ENCODE measurements at regions not wholly inside any gene's neighbourhood (a gene's known extent, or its start where the extent isn't known, plus 50 kb on each side); places are given as distances from the start of the nearest gene placed in this dataset.

DNA sequence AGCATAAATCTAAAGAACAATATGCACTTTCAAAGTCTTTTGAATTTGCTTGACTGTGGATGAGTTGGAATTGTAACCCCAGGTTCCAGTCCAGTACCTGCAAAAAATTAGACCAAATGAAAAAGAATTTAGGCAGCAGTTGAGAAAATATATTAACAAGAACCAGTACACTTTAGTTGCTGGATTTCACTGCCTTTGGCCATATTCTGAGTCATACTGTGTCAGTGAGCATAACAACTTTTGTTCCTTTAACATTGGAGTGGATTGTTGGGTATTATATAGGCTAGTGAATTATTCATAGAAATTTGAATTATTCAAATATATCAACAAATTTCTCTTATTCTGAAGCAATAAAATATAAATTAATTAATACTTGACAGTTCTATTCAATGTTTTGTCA, 101.5 kb upstream of the SMAD1 start:
- peaks cover 15% of the 10 kb centered on the region for H3K9me3 Mint-ChIP-seq
- H3K4me1 Mint-ChIP-seq = no peaks in the 10 kb centered on the region
- no peak overlapping the region for H3K27ac Mint-ChIP-seq
- no peak overlapping the region for H3K4me3 Mint-ChIP-seq
- peaks cover 8% of the 10 kb centered on the region for H3K27me3 Mint-ChIP-seq
- no peaks in the 10 kb centered on the region for H3K36me3 Mint-ChIP-seq
- no peak for ATAC-seq

DNA sequence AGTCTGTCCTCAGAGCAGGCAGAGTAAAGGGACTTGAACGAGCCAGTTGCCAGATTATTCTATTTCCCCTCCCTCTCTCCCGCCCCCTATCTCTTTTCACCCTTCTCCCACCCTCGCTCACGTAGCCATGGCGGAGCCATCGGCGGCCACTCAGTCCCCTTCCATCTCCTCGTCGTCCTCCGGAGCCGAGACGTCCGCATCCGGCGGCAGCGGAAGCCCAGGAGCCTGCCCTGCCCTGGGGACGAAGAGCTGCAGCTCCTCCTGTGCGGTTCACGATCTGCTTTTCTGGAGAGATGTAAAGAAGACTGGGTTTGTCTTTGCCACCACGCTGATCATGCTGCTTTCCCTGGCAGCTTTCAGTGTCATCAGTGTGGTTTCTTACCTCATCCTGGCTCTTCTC, 106.2 kb upstream of the SMAD1 start:
- no peaks in the 10 kb centered on the region for H3K36me3 Mint-ChIP-seq
- H3K4me1 Mint-ChIP-seq = no peaks in the 10 kb centered on the region
- peaks cover 6% of the 10 kb centered on the region for H3K9me3 Mint-ChIP-seq
- no peak overlapping the region for H3K4me3 Mint-ChIP-seq
- H3K27ac Mint-ChIP-seq = no peak overlapping the region
- no peak for ATAC-seq
- H3K27me3 Mint-ChIP-seq = no peaks in the 10 kb centered on the region

DNA sequence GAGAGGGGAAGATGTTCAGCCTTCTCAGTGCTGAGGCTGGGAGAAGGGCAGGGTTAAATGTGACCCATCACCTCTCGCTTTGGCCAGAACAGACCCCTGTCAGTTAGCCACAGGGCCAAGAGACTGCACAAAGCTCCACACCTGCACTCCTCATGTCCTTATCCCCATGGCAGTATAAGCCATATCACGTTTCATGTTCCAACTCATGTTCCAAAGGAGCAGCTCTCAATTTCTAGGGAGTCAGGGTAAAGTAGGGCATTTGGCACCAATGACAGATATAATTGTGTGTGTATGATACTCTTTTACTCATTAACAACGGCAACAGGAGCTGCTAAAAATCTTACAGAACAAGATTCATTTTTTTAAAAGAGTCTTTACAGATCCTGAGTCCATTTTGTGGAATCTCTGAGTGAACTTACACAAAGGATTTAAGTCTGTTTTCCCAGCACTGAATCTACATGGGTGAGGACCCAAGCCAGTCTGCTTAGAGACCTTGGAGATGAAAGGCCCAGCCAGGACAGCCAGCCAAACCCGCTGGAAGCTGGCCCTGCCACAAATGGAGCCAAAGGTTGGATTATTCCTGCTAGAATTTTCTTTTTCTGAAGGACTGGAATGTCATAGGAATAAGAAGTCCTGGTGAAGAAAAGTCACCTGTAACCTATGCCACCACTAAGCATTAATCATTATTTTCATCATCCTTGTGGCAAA, 129.1 kb upstream of the SMAD1 start:
- H3K36me3 Mint-ChIP-seq = no peaks in the 10 kb centered on the region
- no peak overlapping the region for H3K27ac Mint-ChIP-seq
- no peak overlapping the region for H3K4me3 Mint-ChIP-seq
- no peak for ATAC-seq
- peaks cover 16% of the 10 kb centered on the region for H3K27me3 Mint-ChIP-seq
- H3K9me3 Mint-ChIP-seq = no peaks in the 10 kb centered on the region
- no peaks in the 10 kb centered on the region for H3K4me1 Mint-ChIP-seq

DNA sequence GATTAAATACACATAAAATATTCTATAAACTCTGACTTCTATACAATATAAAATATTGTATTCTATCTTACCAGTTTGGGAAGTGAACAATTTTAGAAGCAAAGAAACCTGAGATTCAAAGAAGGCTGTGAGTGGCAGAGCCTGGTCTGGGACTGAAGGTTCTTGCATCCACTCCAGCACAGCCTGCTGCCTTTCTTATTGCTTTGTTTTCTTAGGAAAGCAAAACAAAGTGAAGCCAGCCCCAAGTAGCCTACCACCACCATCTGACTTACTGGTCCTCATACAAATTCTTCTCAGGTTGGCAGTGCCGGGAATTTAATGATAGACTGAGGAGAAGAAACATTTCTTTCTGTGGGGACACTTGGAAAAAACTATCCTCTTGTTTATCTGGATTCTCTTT, 129.7 kb upstream of the SMAD1 start:
- peaks cover 17% of the 10 kb centered on the region for H3K27me3 Mint-ChIP-seq
- H3K27ac Mint-ChIP-seq = no peak overlapping the region
- H3K9me3 Mint-ChIP-seq = no peaks in the 10 kb centered on the region
- no peaks in the 10 kb centered on the region for H3K4me1 Mint-ChIP-seq
- H3K4me3 Mint-ChIP-seq = no peak overlapping the region
- no peak for ATAC-seq
- no peaks in the 10 kb centered on the region for H3K36me3 Mint-ChIP-seq

DNA sequence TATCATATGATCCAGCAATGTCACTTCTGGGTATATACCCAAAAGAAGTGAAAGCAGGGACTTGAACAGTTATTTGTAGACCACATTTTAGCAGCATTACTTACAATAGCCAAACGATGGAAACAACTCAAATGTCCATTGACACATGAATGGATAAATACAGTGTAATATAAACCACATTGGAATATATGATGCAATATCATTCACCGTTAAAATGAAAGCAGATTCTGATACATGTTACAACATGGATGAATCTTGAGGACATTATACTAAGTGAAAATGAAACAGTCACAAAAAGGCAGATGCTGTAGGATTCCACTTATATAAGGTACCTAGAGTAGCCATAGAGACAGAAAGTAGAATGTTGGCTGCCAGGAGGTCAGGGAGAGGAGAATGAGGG, 130.5 kb upstream of the SMAD1 start:
- H3K27ac Mint-ChIP-seq = no peak overlapping the region
- no peak overlapping the region for H3K4me3 Mint-ChIP-seq
- peaks cover 23% of the 10 kb centered on the region for H3K27me3 Mint-ChIP-seq
- no peaks in the 10 kb centered on the region for H3K4me1 Mint-ChIP-seq
- no peaks in the 10 kb centered on the region for H3K36me3 Mint-ChIP-seq
- no peak for ATAC-seq
- no peaks in the 10 kb centered on the region for H3K9me3 Mint-ChIP-seq

DNA sequence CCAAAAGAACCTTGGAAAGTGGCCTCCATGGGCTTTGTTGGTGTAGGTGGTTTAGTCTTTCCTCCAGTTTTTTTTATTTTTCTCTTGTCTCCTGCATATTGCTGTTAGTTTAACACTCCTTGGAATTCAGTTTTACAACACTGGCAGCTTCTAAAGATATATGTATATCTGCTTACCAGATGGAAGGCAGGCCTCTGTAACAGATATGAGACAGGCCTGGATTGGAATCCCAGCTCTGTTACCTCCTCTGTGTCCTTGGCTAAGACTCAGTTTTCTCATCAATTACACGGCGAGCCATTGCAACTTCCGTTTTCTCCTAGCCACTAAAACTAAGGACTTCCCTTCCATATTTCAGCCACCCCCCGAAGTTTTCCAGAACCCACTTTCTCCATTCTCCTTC, 133.4 kb upstream of the SMAD1 start:
- ATAC-seq = no peak
- no peaks in the 10 kb centered on the region for H3K4me1 Mint-ChIP-seq
- no peak overlapping the region for H3K4me3 Mint-ChIP-seq
- no peak overlapping the region for H3K27ac Mint-ChIP-seq
- H3K9me3 Mint-ChIP-seq = no peaks in the 10 kb centered on the region
- peaks cover 23% of the 10 kb centered on the region for H3K27me3 Mint-ChIP-seq
- H3K36me3 Mint-ChIP-seq = no peaks in the 10 kb centered on the region

DNA sequence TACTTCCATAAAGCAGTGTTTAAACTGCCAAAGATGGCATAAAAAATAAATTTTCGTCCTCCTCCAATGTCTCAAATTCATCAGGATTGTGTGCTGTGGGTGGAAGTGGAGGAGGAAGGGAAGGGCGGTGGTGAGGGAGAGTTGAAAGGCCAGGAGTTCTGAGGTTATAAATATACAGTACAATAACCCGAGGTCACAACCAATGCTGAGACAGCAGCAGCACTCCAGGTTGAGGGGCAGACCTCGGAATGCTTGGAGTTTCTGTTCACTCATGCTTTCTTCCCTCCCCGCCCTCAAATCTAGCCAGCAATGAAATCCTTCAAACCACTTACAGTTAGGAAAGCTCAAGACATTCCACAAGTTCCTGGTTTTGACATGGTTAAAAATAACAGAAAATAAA, 134.0 kb upstream of the SMAD1 start:
- Mint-ChIP-seq H3K9me3 (no peaks in the 10 kb centered on the region), H3K27me3 (peaks cover 23% of the 10 kb centered on the region), H3K27ac (no peak overlapping the region), H3K4me3 (no peak overlapping the region), H3K4me1 (no peaks in the 10 kb centered on the region), H3K36me3 (no peaks in the 10 kb centered on the region)
- no peak for ATAC-seq

DNA sequence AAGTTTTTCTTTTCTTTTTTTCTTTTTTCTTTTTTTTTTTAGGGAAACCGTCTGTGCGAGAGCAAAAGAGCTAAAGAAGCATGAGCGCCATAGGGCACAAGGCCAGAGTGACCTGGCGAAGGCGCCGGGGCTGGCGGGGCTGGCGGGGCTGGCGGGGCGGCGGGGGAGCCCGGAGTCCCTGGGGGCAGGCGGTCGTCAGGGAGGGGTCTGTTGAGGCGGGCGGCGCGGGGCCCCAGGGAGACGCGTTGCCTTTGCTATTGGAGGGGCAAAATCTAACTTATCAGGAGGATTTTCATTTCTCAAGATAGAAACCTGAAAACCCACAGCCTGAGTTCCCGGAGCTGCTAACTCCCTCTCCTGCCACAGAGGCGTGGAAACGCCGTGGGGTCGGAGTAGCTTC, 135.6 kb upstream of the SMAD1 start:
- Mint-ChIP-seq H3K27ac (no peak overlapping the region), H3K4me1 (no peaks in the 10 kb centered on the region), H3K9me3 (no peaks in the 10 kb centered on the region), H3K36me3 (no peaks in the 10 kb centered on the region), H3K4me3 (no peak overlapping the region), H3K27me3 (peaks cover 22% of the 10 kb centered on the region)
- peak; percentile 51 for ATAC-seq

DNA sequence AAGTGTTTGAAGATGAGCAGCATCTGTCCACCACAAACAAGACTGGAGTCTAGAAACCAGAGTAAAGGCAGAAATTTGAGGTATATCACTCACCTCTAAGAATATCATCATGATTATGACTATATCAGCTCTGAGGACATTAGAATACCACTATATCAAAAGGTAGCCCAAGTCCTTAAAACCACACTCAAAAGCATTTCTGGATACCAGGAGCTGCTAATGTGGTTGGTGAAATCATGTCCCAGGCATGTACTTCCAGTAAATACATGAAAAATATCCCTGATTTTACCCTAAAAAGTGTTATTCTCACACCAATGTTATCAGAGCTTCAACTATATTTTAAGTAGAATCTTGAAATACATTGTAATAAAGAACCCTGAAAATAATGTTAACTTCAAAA, 136.3 kb upstream of the SMAD1 start:
- Mint-ChIP-seq H3K4me1 (no peaks in the 10 kb centered on the region), H3K27me3 (peaks cover 25% of the 10 kb centered on the region), H3K36me3 (no peaks in the 10 kb centered on the region), H3K4me3 (no peak overlapping the region), H3K27ac (no peak overlapping the region), H3K9me3 (no peaks in the 10 kb centered on the region)
- ATAC-seq = no peak

DNA sequence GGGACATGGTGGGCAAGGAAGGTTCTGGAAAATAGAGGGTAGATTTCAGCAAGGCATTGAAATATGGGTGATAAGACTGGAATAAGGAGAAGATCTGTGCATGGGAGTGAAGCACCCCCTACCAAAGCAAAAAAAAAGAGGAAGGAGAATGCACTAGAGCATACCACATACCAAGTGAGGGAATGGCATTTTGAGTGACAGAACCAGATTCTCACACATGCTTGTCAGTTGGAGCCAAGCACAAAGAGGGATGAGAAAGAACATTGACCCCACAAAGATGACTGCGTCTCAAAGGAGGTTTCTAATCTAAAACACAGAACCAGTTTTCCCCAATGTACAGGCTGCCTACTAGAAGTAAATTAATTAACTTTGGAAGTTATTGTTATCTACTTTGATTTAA, 140.3 kb upstream of the SMAD1 start:
- H3K36me3 Mint-ChIP-seq = no peaks in the 10 kb centered on the region
- ATAC-seq = no peak

DNA sequence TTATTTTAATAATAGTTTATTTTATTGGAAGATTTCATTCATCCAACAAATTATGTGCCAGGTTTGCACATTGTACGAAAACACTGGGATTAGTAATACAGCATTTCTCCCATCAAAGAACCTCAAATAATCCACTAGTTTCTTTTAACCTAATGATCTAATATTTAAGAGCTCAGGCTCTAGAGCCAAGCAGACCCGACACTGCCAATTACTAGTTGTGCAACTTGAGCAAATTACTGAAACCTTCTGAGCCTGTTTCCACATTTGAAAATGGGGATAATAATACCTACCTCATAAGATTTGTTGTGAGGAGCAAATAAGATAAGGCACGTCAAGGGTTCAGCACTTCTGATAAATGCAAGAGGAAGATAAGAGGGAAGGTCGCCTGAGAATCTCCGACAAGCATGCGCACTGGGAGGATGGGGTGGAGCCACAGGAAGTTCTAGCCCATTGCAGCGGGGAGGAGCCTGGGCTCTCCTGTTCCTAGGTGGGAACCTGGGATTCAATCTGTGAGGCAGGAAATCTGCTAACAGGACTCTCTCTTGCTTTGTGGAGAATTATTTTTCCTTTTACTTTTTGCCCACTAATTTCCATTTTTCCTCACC, 141.5 kb upstream of the SMAD1 start:
- Mint-ChIP-seq H3K4me3 (no peak overlapping the region), H3K27ac (no peak overlapping the region), H3K9me3 (no peaks in the 10 kb centered on the region), H3K27me3 (peaks cover 9% of the 10 kb centered on the region), H3K36me3 (no peaks in the 10 kb centered on the region), H3K4me1 (no peaks in the 10 kb centered on the region)
- no peak for ATAC-seq

More for the DNA sequence above, 140.3 kb upstream of the SMAD1 start:
- no peaks in the 10 kb centered on the region for H3K4me1 Mint-ChIP-seq
- H3K9me3 Mint-ChIP-seq = no peaks in the 10 kb centered on the region
- H3K27ac Mint-ChIP-seq = no peak overlapping the region
- H3K4me3 Mint-ChIP-seq = no peak overlapping the region
- peaks cover 10% of the 10 kb centered on the region for H3K27me3 Mint-ChIP-seq

DNA sequence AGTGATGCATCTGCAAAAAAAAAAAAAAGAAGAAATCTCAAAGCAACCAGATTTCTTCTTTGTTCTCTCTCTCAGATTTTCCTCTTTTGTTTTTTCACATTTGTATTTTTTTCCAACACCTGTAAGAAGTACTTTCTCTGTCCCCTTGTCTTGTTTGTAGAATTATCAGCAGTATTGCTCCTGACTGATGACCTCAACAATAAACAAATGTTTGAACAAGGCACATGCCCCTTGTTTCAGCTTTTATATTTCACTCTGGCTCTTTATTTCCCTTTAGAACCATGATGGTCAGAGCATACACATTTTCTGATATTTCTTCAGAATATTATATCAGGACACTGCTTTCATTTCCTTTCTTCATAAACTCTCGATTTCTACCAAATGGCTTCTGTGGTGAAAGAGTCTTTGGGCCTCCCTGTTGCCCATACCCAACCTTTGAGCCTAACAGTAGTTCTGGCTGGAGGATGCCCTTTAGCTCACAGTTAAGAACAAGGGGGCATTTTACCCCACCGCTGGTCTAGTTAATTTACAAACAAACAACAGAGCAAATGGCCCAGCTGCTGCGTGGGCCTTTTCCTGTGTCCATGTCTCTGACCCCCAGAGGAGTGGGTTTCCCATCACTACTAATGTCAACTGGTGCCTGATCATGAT, 142.5 kb upstream of the SMAD1 start:
- H3K27me3 Mint-ChIP-seq = peaks cover 9% of the 10 kb centered on the region
- H3K36me3 Mint-ChIP-seq = no peaks in the 10 kb centered on the region
- H3K4me1 Mint-ChIP-seq = no peaks in the 10 kb centered on the region
- no peak for ATAC-seq
- no peaks in the 10 kb centered on the region for H3K9me3 Mint-ChIP-seq
- H3K4me3 Mint-ChIP-seq = no peak overlapping the region
- H3K27ac Mint-ChIP-seq = no peak overlapping the region

DNA sequence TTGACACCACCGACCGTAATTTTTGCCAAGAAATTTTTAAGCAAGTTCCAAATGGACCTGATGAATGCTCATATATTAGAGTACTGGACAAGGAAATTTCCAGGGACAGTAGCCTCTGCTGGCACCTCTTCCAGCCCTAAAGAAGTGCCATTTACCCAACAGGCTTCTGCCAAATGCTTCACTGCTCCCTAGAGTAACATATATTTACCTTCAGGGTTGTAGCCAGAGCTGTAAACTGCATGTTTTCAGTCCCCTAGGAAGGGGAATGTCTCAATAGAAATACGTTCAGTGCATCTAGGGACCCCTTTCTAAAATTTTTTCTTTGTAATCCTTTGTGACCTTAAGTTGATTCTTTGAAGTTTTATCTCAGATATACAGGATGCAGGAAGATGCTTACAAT, 143.1 kb upstream of the SMAD1 start:
- no peaks in the 10 kb centered on the region for H3K36me3 Mint-ChIP-seq
- H3K4me3 Mint-ChIP-seq = no peak overlapping the region
- no peak for ATAC-seq
- H3K4me1 Mint-ChIP-seq = no peaks in the 10 kb centered on the region
- H3K27me3 Mint-ChIP-seq = peaks cover 9% of the 10 kb centered on the region
- H3K9me3 Mint-ChIP-seq = no peaks in the 10 kb centered on the region
- no peak overlapping the region for H3K27ac Mint-ChIP-seq

DNA sequence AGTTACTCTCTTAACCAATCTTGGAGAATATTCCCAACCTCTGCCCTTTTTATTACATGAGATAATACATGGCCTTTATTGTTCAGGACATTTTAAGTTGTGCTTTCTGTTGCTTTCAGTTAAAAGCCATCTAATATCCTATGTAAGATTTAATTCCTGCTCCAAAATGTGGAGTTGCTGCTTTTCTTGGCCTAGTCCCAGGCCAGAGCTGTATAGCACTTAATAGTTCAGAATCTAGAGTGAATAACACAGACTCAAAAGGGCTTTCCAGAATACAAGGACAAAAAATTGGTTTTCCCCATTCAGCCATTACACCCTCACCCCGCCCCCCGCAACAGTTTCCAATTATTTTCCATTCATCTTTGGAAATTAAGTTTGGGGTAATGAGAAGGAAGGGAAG, 144.3 kb upstream of the SMAD1 start:
- Mint-ChIP-seq H3K36me3 (no peaks in the 10 kb centered on the region), H3K27ac (no peak overlapping the region), H3K27me3 (peaks cover 9% of the 10 kb centered on the region), H3K4me1 (no peaks in the 10 kb centered on the region), H3K4me3 (no peak overlapping the region), H3K9me3 (no peaks in the 10 kb centered on the region)
- ATAC-seq = no peak

DNA sequence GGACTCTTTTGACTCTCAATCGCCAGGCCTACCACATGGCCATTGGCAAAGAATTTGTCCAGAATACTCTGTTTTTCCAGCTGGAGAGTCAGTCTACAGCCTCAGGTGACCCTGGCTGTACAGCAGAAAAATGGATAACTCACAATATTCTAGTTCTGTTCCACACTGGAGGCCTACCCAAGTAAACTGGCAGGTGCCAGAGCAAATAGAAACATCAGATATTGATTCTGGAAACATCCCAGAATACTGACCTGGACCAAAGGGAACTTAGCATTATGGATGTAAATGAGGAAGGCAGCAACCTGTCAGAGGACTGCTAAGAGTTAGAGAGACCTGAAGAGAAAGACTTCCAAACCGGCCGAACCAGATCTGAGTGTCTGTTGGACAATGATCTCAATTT, 147.9 kb upstream of the SMAD1 start:
- H3K27me3 Mint-ChIP-seq = peaks cover 8% of the 10 kb centered on the region
- no peaks in the 10 kb centered on the region for H3K9me3 Mint-ChIP-seq
- H3K4me3 Mint-ChIP-seq = no peak overlapping the region
- no peak overlapping the region for H3K27ac Mint-ChIP-seq
- no peak for ATAC-seq
- no peaks in the 10 kb centered on the region for H3K4me1 Mint-ChIP-seq
- H3K36me3 Mint-ChIP-seq = no peaks in the 10 kb centered on the region

DNA sequence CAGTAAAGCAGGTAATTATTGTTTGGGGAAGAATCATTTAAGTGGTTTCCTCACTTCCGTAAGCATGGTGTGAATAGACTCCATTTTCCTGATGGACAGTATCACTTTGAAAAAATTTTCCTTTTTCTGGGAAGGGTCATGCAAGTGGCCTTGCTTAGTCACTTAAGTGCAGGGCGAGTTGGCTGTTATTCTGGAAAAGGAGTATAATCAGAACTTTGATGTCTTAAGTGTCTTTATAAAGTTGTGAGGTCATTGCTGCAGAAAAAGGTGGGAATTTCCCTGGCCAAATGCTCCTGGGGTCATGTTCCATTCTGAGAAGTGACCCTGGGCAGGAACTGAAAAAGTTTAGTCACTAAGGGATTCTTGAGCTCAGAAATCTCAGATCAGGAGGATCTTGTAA, 146.1 kb upstream of the OTUD4 start:
- Mint-ChIP-seq H3K36me3 (no peaks in the 10 kb centered on the region), H3K4me1 (no peaks in the 10 kb centered on the region), H3K27ac (no peak overlapping the region), H3K9me3 (peaks cover 8% of the 10 kb centered on the region), H3K27me3 (peaks cover 1% of the 10 kb centered on the region), H3K4me3 (no peak overlapping the region)
- ATAC-seq = no peak
